GM19023 (cell line): ENCODE measurements at regions not wholly inside any gene's neighbourhood (a gene's known extent, or its start where the extent isn't known, plus 50 kb on each side); places are given as distances from the start of the nearest gene placed in this dataset.

Experiments used
- ATAC-seq: cut with Tn5 transposase; IDR thresholded peaks from one replicate; pipeline ENCODE4 v1.9.1; 2021; ENCODE audit warnings: mild to moderate bottlenecking, moderate library complexity; ENCODE audit not compliant: unreplicated experiment

- no peak for ATAC-seq
Measured at GRCh38 chr2:44877417-44877816, 64.1 kb upstream of the SIX3 start.

DNA sequence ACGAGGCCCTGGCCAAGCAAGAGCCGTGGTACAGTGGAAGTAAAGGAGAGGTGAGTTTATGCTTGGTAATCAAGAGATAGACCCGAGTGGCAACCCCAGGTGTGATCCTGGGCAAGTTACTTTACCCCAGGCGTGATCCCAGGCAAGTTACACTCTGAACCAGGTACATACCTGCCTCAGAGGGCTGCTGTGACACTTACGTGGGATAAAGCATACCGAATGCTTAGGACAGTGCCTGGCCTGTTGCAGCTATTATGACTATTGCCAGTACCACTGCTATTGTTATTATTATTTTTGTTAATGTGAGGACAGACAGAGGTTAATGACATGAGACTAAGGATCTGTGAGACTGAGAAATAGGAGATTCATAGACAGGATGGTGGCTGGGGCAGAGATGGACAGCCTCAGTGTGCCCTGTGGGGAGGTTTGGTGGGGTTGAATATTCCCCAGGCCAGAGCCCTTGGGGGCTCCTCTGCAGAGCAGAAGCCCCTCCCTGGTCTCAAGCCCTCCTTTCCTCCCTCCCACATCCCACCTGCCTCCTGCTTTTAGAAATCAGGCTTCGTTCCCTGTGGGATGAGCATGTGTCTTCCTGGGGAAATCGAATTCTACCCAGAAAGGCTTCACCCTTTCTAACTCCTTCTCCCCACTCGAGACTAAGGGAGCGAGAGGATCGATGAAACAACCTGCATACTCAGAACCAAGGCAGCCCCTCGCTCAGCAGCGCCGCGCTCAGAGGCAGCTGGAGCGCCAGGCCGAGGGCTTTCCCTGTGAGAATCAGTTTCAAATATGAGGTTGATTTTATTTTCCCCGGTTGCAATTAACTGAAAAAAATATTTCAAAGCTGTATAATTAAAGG is 62.0 kb upstream of the SIX3 start:
- ATAC-seq, result no peak

GRCh38 chr2:44880125-44880483 is 61.4 kb upstream of the SIX3 start:
- ATAC-seq, result no peak

DNA sequence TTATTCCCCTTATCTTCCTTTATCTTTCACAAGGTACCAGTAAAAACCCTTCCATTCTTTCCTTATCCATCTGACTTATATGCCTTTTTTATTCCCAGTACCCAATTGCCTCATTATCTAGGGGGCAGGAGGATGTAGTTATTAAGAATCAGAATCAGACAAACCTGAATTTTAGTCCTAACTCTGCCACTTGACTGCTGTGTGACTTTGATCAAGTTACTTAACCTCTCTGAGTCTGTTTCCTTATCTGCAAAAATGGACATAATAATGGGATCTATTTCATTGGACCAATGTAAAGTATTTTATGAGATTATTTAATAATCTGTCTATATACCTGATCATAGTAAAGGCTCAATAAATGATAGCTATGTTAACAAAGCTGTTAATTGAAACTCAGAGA is 59.6 kb upstream of the SIX3 start:
- ATAC-seq, result no peak

DNA sequence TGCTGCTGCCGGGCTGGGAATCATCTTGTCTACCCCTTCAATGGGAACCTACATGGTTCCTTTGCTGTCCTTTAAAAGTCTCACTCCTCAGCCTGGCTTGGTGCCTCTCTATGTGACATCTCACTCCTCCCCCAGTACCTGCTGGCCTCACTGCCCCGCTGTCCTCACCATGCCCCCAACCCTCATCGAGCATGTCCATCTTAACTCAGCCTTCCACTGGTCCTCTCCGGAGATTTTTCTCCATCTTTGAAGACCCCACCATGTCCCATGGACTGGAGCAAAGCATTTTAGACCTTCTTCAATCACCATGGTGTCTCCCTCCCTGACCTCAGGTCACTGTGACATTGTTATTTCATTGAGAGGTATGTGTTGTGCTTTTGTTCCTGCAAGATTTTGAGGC is 58.1 kb upstream of the SIX3 start:
- no peak for ATAC-seq

DNA sequence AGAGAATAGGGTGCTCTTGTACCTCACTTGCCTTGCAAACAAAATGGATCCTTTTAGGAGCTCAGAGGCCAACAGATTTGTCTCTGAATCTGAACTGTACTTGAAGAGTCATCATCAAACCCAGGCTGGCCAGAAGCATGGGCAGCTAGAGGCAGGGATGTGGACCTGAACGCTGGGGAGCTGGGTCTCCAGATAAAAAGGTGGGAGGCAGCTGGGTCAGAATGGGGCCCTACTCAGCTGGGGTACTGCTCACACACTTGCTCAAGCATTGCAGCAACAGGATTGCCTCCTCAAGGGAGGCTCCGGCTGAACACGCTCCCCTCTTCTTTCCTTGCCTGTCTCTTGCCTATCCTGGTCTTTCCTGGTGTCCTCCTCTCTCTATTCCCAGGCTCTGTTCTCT is 57.3 kb upstream of the SIX3 start:
- no peak for ATAC-seq

GRCh38 chr2:44884677-44885076 is 56.8 kb upstream of the SIX3 start:
- ATAC-seq, result no peak

GRCh38 chr2:44886414-44886813 is 55.1 kb upstream of the SIX3 start:
- ATAC-seq, result no peak

DNA sequence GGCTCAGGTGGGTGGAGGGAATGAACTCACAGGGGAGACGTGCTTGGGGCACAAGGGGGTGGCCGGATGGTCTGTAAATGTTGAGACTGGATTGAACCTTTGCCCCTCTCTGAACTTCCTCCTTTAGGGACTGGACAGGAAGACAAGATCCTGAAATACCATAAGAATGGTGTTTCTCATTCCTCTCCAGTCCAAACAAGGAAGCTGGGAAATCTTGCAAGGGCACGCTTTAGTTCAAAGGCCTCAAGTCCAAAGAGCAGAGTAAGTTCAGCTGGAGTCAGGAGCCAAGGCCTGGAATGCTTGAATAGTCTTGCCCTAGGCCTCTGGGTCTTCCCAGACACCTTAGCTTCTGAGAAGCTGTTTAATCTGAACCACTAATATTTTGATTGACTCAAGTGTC is 52.4 kb upstream of the SIX3 start:
- no peak for ATAC-seq
